ENCODE measurements at regions not wholly inside any gene's neighbourhood (a gene's known extent, or its start where the extent isn't known, plus 50 kb on each side); places are given as distances from the start of the nearest gene placed in this dataset.

DNA sequence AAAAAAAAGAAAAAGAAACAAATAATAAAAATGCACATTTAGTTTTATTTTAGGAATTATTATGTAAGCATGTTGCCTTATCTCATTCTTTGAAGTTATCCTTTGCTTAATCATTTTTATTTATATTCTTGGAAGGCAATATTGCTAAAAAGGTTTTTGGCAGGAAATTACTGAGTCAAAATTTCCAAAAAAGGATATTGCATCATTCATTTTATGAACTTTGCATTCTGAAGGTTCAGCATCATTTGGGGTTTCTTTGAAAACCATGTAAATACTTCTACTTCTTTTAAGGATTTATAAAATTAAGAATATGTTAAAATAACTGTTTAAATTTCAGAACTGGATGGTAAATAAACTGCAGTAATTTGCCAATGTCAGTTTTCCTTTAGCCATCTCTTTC lies 94.2 kb upstream of the CTNND2 start:
- Histone ChIP-seq H3K4me3 (no peak overlapping the region), H3K9me3 (no peaks in the 10 kb centered on the region), H3K27me3 (no peaks in the 10 kb centered on the region), H3K36me3 (no peaks in the 10 kb centered on the region)
- DNase-seq = no peak

- DNase-seq = no peak
These were observed 93.7 kb upstream of the CTNND2 start for GRCh38 chr5:11997942-11998341.

DNA sequence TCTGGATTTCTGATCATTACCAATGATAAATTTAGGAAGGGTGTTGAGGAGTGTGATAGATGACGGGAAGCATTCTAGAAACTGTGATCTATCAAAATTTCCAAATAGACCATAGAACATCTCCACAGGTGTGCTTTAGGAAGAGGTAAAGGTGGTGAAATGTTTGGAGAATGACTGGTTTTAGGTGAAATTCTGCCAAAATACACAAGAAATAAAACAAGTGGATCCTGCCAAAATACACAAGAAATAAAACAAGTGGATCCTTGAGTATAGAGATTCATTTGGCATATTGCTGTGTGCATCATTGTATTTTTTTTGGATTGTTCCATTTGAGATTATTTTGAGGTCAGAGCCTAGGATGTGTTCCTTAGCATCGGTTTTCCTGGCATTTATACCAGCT lies 88.3 kb upstream of the CTNND2 start:
- Histone ChIP-seq H3K36me3 (no peaks in the 10 kb centered on the region), H3K4me3 (no peak overlapping the region), H3K9me3 (no peaks in the 10 kb centered on the region), H3K27me3 (no peaks in the 10 kb centered on the region; the same call in 1 of the 2 replicates)
- DNase-seq = no peak

More at GRCh38 chr5:11997942-11998341, 93.7 kb upstream of the CTNND2 start:
- Histone ChIP-seq H3K4me3 (no peak overlapping the region), H3K36me3 (no peaks in the 10 kb centered on the region), H3K9me3 (no peaks in the 10 kb centered on the region), H3K27me3 (no peaks in the 10 kb centered on the region)

DNA sequence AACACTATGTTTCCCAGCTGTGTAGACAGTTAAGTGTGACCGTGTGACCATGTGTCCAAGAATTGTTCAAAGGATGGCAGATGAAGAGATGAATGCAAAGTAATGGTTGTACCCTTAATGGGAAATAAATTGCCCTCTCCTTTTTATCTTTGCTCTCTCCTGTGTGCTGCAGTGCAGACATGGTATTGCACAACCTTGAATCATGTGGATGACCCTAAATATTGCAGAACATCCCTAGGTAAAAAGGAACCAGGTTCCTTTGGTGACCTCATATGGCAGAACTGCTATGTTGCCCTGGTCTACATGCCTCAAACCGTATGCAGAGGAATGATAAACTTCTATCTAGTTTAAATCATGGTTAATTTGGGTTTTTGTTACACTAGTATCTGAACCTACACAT lies 81.7 kb upstream of the CTNND2 start:
- H3K4me3 ChIP-seq = no peak overlapping the region
- H3K36me3 ChIP-seq = no peaks in the 10 kb centered on the region
- no peak for DNase-seq
- no peaks in the 10 kb centered on the region for H3K9me3 ChIP-seq
- H3K27me3 ChIP-seq = no peaks in the 10 kb centered on the region

DNA sequence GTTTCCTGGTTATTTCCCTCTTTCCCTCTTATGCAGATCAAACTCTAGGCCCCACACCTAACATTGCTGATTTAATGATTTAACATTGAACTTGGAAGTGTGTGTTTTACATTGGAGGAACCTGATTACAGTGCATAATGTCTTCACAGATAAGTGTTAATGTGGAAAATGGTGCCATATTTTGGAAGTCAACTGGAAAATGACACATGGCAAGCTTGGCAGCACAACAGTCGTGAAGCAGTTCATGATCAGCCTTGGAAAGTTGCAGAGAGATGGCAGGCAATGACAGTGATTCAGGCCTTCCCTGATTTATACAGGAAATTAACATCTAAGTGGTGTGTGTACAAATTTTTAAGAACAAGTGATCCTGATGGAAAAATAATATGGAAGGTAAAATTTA lies 80.0 kb upstream of the CTNND2 start:
- H3K9me3 ChIP-seq = no peaks in the 10 kb centered on the region
- DNase-seq = no peak
- no peaks in the 10 kb centered on the region for H3K36me3 ChIP-seq
- no peak overlapping the region for H3K4me3 ChIP-seq
- H3K27me3 ChIP-seq = no peaks in the 10 kb centered on the region

DNA sequence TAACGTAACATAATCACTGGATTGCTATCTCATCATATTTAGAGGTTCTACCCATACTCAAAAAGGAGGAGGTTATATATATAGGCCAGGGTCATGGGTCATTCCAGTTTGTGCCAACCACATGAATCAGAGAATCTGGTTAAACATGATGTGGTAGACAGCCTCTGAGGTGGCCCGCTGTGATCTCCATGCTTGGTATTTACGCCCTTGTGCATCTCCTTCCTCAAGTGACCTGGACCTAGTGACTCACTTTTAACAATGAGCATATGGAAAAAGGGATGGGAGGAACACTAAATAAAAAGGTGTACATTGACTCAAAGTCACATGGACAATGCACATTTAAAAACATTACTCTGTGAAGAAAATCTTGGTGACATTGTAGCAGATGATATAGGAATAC lies 77.7 kb upstream of the CTNND2 start:
- Histone ChIP-seq H3K9me3 (no peaks in the 10 kb centered on the region), H3K36me3 (no peaks in the 10 kb centered on the region), H3K27me3 (no peaks in the 10 kb centered on the region), H3K4me3 (no peak overlapping the region)
- no peak for DNase-seq

- Histone ChIP-seq H3K36me3 (no peaks in the 10 kb centered on the region), H3K4me3 (no peak overlapping the region), H3K9me3 (no peaks in the 10 kb centered on the region), H3K27me3 (no peaks in the 10 kb centered on the region)
- DNase-seq = no peak
These were observed 73.7 kb upstream of the CTNND2 start for GRCh38 chr5:11977904-11978303.

DNA sequence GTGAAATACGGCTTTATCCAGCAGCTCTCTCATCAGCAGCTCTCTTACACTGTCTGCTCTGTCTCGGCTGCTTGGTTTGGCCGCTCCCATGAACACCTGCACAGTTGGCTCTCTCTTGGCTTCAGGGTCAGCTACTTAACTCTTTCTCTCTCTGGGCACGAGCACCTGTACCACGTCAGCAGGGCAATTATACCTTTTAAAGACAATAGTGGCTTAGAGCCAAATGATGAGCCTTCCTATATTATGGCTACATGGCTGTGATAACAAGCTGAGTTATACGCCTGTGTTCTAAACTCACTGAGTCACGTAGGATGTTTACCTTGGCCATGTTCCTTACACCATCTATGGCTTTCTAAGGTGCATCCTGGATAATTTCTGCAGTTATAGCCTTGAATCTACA lies 69.2 kb upstream of the CTNND2 start:
- DNase-seq = no peak
- Histone ChIP-seq H3K36me3 (no peaks in the 10 kb centered on the region), H3K9me3 (no peaks in the 10 kb centered on the region), H3K4me3 (no peak overlapping the region), H3K27me3 (no peaks in the 10 kb centered on the region)

- H3K9me3 ChIP-seq = no peaks in the 10 kb centered on the region
- no peak for DNase-seq
- no peaks in the 10 kb centered on the region for H3K36me3 ChIP-seq
- no peak overlapping the region for H3K4me3 ChIP-seq
- H3K27me3 ChIP-seq = no peaks in the 10 kb centered on the region
These were observed 59.0 kb upstream of the CTNND2 start for GRCh38 chr5:11963227-11963626.

DNA sequence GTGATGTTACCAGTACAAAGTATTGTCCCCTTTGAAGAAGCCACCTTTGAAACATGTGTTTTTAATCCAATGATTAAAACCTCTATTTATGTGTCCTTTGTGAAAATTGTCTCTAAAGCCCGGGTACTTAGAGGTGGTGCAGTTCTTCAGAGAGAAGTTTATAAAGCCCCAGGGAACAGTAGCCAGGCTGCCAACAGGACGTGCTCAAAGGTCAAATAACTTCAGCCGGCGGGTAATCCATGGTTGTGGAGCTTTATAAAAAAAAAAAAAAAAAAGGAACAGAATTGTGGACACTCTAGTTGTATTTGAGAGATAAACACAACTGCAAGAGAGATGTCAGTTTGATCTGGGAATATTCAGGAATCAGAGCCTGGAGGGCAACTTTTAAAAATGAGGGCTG lies 57.9 kb upstream of the CTNND2 start:
- Histone ChIP-seq H3K27me3 (peaks cover 5% of the 10 kb centered on the region), H3K9me3 (no peaks in the 10 kb centered on the region), H3K4me3 (no peak overlapping the region), H3K36me3 (no peaks in the 10 kb centered on the region)
- DNase-seq = no peak

DNA sequence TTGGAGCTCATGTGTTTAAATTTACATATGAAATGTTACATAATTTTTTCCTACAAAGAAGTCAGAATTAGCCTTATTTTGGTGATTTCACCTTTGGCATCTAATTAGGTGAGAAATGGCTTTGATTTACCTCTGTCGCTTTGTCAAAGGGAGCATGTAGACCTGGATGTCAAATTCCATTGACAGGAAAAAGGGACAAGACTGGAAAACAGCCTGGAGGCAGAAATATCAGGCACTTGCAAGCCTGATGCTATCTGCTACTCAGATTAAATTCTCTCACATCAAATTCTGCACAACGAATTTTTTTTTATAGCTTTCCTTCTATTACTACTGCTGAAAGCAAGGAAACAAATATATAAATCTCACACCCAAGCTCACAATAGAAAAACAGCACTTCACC lies 54.1 kb upstream of the CTNND2 start:
- H3K4me3 ChIP-seq = no peak overlapping the region
- H3K36me3 ChIP-seq = no peaks in the 10 kb centered on the region
- no peaks in the 10 kb centered on the region for H3K9me3 ChIP-seq
- DNase-seq = no peak
- peaks cover 11% of the 10 kb centered on the region for H3K27me3 ChIP-seq

DNA sequence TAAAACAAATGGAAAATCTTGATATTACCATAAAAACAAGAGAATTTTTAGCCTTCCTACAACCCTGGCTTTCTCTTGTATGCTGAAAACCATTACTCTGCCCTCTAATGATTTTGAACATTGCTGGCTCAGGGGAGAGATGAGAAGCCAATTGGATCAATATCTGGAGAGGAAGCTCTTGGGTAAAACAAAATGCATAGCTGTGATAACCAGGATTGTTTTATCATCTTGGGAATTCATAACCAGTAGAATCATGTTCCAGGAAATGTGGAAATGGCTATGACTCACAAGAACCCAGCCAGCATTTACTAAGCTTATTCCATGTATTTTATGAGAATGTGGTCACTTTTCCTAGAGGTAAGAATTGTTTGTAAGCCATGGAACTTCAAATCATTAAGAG lies 51.1 kb upstream of the CTNND2 start:
- Histone ChIP-seq H3K27me3 (peaks cover 11% of the 10 kb centered on the region), H3K36me3 (no peaks in the 10 kb centered on the region), H3K9me3 (no peaks in the 10 kb centered on the region), H3K4me3 (no peak overlapping the region)
- DNase-seq = no peak
